Neural progenitor cell (in vitro differentiated cells): ENCODE measurements at regions not wholly inside any gene's neighbourhood (a gene's known extent, or its start where the extent isn't known, plus 50 kb on each side); places are given as distances from the start of the nearest gene placed in this dataset.

ENCODE experiments used
- DNase-seq: peaks from one replicate; pipeline ENCODE4 v3.0.0-alpha.2; 2016; ENCODE audit warnings: low spot score
- H2AFZ ChIP-seq: fragments of 200-600 bp; sonication (generic); replicated peaks from 2 replicates; pipeline ENCODE4 v1.6.1; 2016; ENCODE audit warnings: antibody characterized with exemption
- H3F3A ChIP-seq: fragments of 200-600 bp; sonication (generic); 2 replicates; pipeline ENCODE4 v1.6.1; 2016; ENCODE audit warnings: antibody characterized with exemption, low read depth
- H3K27ac ChIP-seq: fragments of 200-600 bp; sonication (generic); 2 replicates; pipeline ENCODE4 v1.5.1; 2016; ENCODE audit warnings: mild to moderate bottlenecking
- H3K27me3 ChIP-seq: fragments of 200-600 bp; sonication (generic); 2 replicates; pipeline ENCODE4 v1.6.1; 2016; ENCODE audit warnings: mild to moderate bottlenecking, moderate library complexity
- H3K36me3 ChIP-seq: fragments of 200-600 bp; sonication (generic); 2 replicates; pipeline ENCODE4 v1.5.1; 2016
- H3K4me1 ChIP-seq: fragments of 200-600 bp; sonication (generic); 2 replicates; pipeline ENCODE4 v1.6.1; 2016; ENCODE audit warnings: mixed run types
- H3K4me2 ChIP-seq: fragments of 200-600 bp; sonication (generic); 2 replicates; pipeline ENCODE4 v1.6.1; 2016
- H3K4me3 ChIP-seq: fragments of 200-600 bp; sonication (generic); 2 replicates; pipeline ENCODE4 v1.5.1; 2016
- H3K79me2 ChIP-seq: fragments of 200-600 bp; sonication (generic); 2 replicates; pipeline ENCODE4 v1.6.1; 2016; ENCODE audit warnings: low read depth
- H3K9ac ChIP-seq: fragments of 200-600 bp; sonication (generic); 2 replicates; pipeline ENCODE4 v1.6.1; 2016
- H3K9me3 ChIP-seq: fragments of 200-600 bp; sonication (generic); 2 replicates; pipeline ENCODE4 v1.5.1; 2016; ENCODE audit warnings: low read depth
- H4K20me1 ChIP-seq: fragments of 200-600 bp; sonication (generic); 2 replicates; pipeline ENCODE4 v1.6.1; 2016; ENCODE audit warnings: low read depth
- H3K27ac Mint-ChIP-seq: 3 replicates; pipeline ENCODE4 v1.8.0; 2021; ENCODE audit warnings: mixed read lengths
- H3K27me3 Mint-ChIP-seq: 2 replicates; pipeline ENCODE4 v1.8.0; 2022; ENCODE audit warnings: low read depth, mild to moderate bottlenecking, inconsistent platforms, moderate library complexity, mixed read lengths; ENCODE audit not compliant: insufficient read depth
- H3K36me3 Mint-ChIP-seq: 3 replicates; pipeline ENCODE4 v1.8.0; 2021; ENCODE audit warnings: mixed read lengths
- H3K4me1 Mint-ChIP-seq: 3 replicates; pipeline ENCODE4 v1.8.0; 2021; ENCODE audit warnings: mixed read lengths
- H3K4me3 Mint-ChIP-seq: 3 replicates; pipeline ENCODE4 v1.8.0; 2021; ENCODE audit warnings: mild to moderate bottlenecking, moderate library complexity, mixed read lengths
- H3K9me3 Mint-ChIP-seq: 3 replicates; pipeline ENCODE4 v1.8.0; 2020; ENCODE audit warnings: mixed read lengths
- CTCF ChIP-seq: fragments of 200-600 bp; sonication (generic); IDR thresholded peaks from 2 replicates; pipeline ENCODE4 v1.5.1; 2017; ENCODE audit warnings: antibody characterized with exemption, mild to moderate bottlenecking
- EZH2 ChIP-seq: fragments of 200-600 bp; sonication (generic); IDR thresholded peaks from 2 replicates; pipeline ENCODE4 v1.6.1; 2017; ENCODE audit warnings: antibody characterized with exemption, mild to moderate bottlenecking, moderate library complexity
- EZH2phosphoT487 ChIP-seq: fragments of 200-600 bp; sonication (generic); IDR thresholded peaks from 2 replicates; pipeline ENCODE4 v1.6.1; 2017; ENCODE audit warnings: antibody characterized with exemption

- no peaks in the 10 kb centered on the region for H3F3A ChIP-seq
- peaks cover 35% of the 10 kb centered on the region for H3K9me3 Mint-ChIP-seq
- TF ChIP-seq CTCF (no peak), EZH2phosphoT487 (no peak), EZH2 (no peak)
- H4K20me1 ChIP-seq: no peaks in the 10 kb centered on the region
- H3K79me2 ChIP-seq: no peaks in the 10 kb centered on the region
- peaks cover 3% of the 10 kb centered on the region for H3K4me1 Mint-ChIP-seq
- no peak overlapping the region for H3K27ac Mint-ChIP-seq
- no peak overlapping the region for H2AFZ ChIP-seq
- no peaks in the 10 kb centered on the region for H3K27me3 ChIP-seq
- H3K4me3 Mint-ChIP-seq: no peak overlapping the region
- no peak overlapping the region for H3K27ac ChIP-seq
- H3K36me3 ChIP-seq: peaks cover 4% of the 10 kb centered on the region
- no peak overlapping the region for H3K4me2 ChIP-seq
- H3K36me3 Mint-ChIP-seq: peaks cover 8% of the 10 kb centered on the region
- H3K27me3 Mint-ChIP-seq: no peaks in the 10 kb centered on the region
- peaks cover 7% of the 10 kb centered on the region for H3K4me1 ChIP-seq
- no peak overlapping the region for H3K4me3 ChIP-seq
- no peak for DNase-seq
- H3K9me3 ChIP-seq: peaks cover 19% of the 10 kb centered on the region
- no peak overlapping the region for H3K9ac ChIP-seq
Measured at GRCh38 chr15:93694033-93694432, 537.3 kb upstream of the MCTP2 start.

GRCh38 chr15:93683651-93684050 lies 547.7 kb upstream of the MCTP2 start:
- Histone ChIP-seq H3K9me3 (peaks cover 25% of the 10 kb centered on the region), H3K4me2 (no peak overlapping the region), H3K4me3 (no peak overlapping the region), H3K4me1 (no peaks in the 10 kb centered on the region), H3K27ac (no peak overlapping the region), H3K79me2 (no peaks in the 10 kb centered on the region), H3K9ac (no peak overlapping the region), H3K27me3 (no peaks in the 10 kb centered on the region), H3K36me3 (peaks cover 16% of the 10 kb centered on the region), H4K20me1 (no peaks in the 10 kb centered on the region), H3F3A (no peaks in the 10 kb centered on the region), H2AFZ (no peak overlapping the region)
- TF ChIP-seq EZH2phosphoT487 (no peak), EZH2 (no peak), CTCF (no peak)
- DNase-seq: no peak
- peaks cover 4% of the 10 kb centered on the region for H3K27me3 Mint-ChIP-seq
- H3K36me3 Mint-ChIP-seq: peaks cover 14% of the 10 kb centered on the region
- H3K4me1 Mint-ChIP-seq: no peaks in the 10 kb centered on the region
- H3K9me3 Mint-ChIP-seq: peaks cover 38% of the 10 kb centered on the region
- no peak overlapping the region for H3K27ac Mint-ChIP-seq
- no peak overlapping the region for H3K4me3 Mint-ChIP-seq

GRCh38 chr15:93671387-93671943 lies 559.9 kb upstream of the MCTP2 start:
- H3K36me3 ChIP-seq: peaks cover 6% of the 10 kb centered on the region
- no peaks in the 10 kb centered on the region for H3K9me3 ChIP-seq
- no peak overlapping the region for H3K4me2 ChIP-seq
- Mint-ChIP-seq H3K4me3 (no peak overlapping the region), H3K27me3 (no peaks in the 10 kb centered on the region), H3K4me1 (no peaks in the 10 kb centered on the region), H3K36me3 (peaks cover 19% of the 10 kb centered on the region), H3K27ac (no peak overlapping the region), H3K9me3 (peaks cover 14% of the 10 kb centered on the region)
- no peak for DNase-seq
- H3K79me2 ChIP-seq: no peaks in the 10 kb centered on the region
- H3K27ac ChIP-seq: no peak overlapping the region
- H3K9ac ChIP-seq: no peak overlapping the region
- H3K4me1 ChIP-seq: no peaks in the 10 kb centered on the region
- no peaks in the 10 kb centered on the region for H3F3A ChIP-seq
- no peak for TF ChIP-seq EZH2
- no peak for TF ChIP-seq CTCF
- no peak for TF ChIP-seq EZH2phosphoT487
- no peaks in the 10 kb centered on the region for H3K27me3 ChIP-seq
- no peak overlapping the region for H3K4me3 ChIP-seq
- no peak overlapping the region for H2AFZ ChIP-seq
- H4K20me1 ChIP-seq: no peaks in the 10 kb centered on the region
